PFSK-1 (cell line): ENCODE measurements at regions not wholly inside any gene's neighbourhood (a gene's known extent, or its start where the extent isn't known, plus 50 kb on each side); places are given as distances from the start of the nearest gene placed in this dataset.

Experiments
- FOXP2 ChIP-seq: optimal IDR thresholded peaks from 2 replicates; pipeline ENCODE3; 2011; ENCODE audit warnings: borderline replicate concordance, control low read depth, inconsistent platforms; ENCODE audit not compliant: insufficient read depth; ENCODE audit errors: extremely low read length, extremely low read depth
- POLR2AphosphoS5 ChIP-seq: IDR thresholded peaks from 2 replicates; pipeline ENCODE4 v1.6.1; 2012; ENCODE audit warnings: low read depth, mild to moderate bottlenecking, control low read depth, low read length, moderate library complexity
- SIN3A ChIP-seq: IDR thresholded peaks from 2 replicates; pipeline ENCODE4 v1.6.1; 2012; ENCODE audit warnings: mild to moderate bottlenecking, low read length, moderate library complexity, borderline replicate concordance; ENCODE audit not compliant: insufficient read depth
- TAF1 ChIP-seq: IDR thresholded peaks from 2 replicates; pipeline ENCODE4 v1.6.1; 2012; ENCODE audit warnings: low read length, control low read depth, borderline replicate concordance; ENCODE audit not compliant: insufficient read depth
- TF ChIP-seq, protein P1 (sequence below), 2 experiments: IDR thresholded peaks; 2 replicates each; pipeline versions ENCODE4 v1.6.1 to v1.8.0; 2011 to 2012; ENCODE audit warnings: low read depth in 2 of 2, low read length in 2 of 2, control low read depth in 1 of 2, inconsistent platforms in 1 of 2, mild to moderate bottlenecking in 1 of 2, moderate library complexity in 1 of 2; ENCODE audit not compliant: insufficient read depth in 1 of 2

DNA sequence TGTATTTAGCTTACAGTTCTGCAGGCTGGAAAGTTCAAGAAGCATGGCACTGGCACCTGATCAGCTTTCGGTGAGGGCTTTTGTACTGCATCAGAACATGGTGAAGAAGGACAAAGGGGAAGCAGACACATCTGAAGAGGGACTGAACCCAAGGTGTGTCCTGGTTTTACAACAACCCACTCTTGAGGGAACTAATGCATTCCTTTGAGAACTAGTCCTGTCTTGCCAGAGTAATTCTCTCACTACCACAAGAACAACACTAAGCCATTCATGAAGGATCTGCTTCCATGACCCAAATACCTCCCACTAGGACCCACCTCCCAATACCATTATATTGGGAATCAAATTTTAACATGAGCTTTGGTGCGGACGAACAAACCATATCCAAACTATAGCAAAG, 93.6 kb downstream of the RFC3 start:
- TF ChIP-seq POLR2AphosphoS5 (no peak), FOXP2 (no peak), TAF1 (no peak), SIN3A (no peak)
- TF ChIP-seq, protein P1, sequence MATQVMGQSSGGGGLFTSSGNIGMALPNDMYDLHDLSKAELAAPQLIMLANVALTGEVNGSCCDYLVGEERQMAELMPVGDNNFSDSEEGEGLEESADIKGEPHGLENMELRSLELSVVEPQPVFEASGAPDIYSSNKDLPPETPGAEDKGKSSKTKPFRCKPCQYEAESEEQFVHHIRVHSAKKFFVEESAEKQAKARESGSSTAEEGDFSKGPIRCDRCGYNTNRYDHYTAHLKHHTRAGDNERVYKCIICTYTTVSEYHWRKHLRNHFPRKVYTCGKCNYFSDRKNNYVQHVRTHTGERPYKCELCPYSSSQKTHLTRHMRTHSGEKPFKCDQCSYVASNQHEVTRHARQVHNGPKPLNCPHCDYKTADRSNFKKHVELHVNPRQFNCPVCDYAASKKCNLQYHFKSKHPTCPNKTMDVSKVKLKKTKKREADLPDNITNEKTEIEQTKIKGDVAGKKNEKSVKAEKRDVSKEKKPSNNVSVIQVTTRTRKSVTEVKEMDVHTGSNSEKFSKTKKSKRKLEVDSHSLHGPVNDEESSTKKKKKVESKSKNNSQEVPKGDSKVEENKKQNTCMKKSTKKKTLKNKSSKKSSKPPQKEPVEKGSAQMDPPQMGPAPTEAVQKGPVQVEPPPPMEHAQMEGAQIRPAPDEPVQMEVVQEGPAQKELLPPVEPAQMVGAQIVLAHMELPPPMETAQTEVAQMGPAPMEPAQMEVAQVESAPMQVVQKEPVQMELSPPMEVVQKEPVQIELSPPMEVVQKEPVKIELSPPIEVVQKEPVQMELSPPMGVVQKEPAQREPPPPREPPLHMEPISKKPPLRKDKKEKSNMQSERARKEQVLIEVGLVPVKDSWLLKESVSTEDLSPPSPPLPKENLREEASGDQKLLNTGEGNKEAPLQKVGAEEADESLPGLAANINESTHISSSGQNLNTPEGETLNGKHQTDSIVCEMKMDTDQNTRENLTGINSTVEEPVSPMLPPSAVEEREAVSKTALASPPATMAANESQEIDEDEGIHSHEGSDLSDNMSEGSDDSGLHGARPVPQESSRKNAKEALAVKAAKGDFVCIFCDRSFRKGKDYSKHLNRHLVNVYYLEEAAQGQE (IDR thresholded peaks at IDR 0.05; ENCODE audit: insufficient read depth in 1 of 2, low read depth in 2 of 2, low read length in 2 of 2), result no peak

DNA sequence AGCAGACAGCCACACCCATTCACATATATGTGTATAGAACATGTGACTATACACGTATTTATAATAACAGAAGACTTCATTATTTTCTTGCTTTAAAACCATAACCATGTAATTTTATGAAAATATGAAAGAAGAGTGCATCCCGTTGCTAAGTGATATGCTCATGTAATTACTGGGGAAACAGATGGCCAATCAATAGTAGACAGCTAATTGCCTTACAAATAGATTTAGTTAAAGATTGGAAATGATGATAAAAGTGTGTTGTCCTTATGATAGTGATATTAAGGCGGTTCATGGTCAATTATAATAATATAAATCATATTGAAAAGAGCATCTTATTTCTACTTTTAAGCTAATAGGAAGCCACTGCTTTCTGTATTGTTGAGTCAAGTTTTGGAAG, 95.9 kb downstream of the RFC3 start:
- no peak for TF ChIP-seq POLR2AphosphoS5

- TF ChIP-seq, protein P1 (IDR thresholded peaks at IDR 0.05; ENCODE audit: insufficient read depth in 1 of 2, low read depth in 2 of 2, low read length in 2 of 2), result no peak
- TF ChIP-seq POLR2AphosphoS5 (no peak), TAF1 (no peak), SIN3A (no peak), FOXP2 (no peak)
These were observed 99.2 kb downstream of the RFC3 start for GRCh38 chr13:33917190-33917589.

- TF ChIP-seq, protein P1 (IDR thresholded peaks at IDR 0.05; ENCODE audit: insufficient read depth in 1 of 2, low read depth in 2 of 2, low read length in 2 of 2), result no peak
- no peak for TF ChIP-seq FOXP2
- TF ChIP-seq POLR2AphosphoS5, result no peak
- TF ChIP-seq TAF1, result no peak
- TF ChIP-seq SIN3A, result no peak
These were observed 100.4 kb downstream of the RFC3 start for GRCh38 chr13:33918199-33918932.

DNA sequence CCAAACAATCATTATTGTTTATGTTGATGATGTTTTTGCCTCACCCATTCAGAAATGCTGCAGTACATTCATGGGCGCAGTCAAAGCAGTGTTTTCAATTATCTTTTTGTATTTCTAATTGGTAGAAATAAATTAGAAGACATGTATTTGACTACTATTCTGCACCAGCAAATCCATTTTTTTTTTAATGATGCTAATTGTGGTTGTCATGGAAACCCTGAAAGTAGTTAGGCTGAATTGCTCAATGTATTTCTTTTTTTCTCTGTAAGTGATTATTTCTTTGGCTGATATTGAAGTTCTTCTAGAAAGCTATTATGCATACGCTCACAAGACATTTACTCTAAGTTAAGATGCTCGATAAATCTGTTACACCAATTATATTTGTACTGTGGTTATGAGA, 101.2 kb downstream of the RFC3 start:
- TF ChIP-seq SIN3A (no peak), FOXP2 (no peak), POLR2AphosphoS5 (no peak)
- TF ChIP-seq, protein P1 (IDR thresholded peaks at IDR 0.05; ENCODE audit: insufficient read depth in 1 of 2, low read depth in 2 of 2, low read length in 2 of 2), result no peak
